SKM-1 (cell line): ENCODE measurements at regions not wholly inside any gene's neighbourhood (a gene's known extent, or its start where the extent isn't known, plus 50 kb on each side); places are given as distances from the start of the nearest gene placed in this dataset.

Experiments used
- DNase-seq: peaks from one replicate; lab custom pipeline; 2025; ENCODE audit not compliant: unreplicated experiment; lab: John Stamatoyannopoulos, UW

GRCh38 chr1:82565146-82565545 lies 764.4 kb downstream of the ADGRL2 start:
- DNase-seq, result no peak

DNA sequence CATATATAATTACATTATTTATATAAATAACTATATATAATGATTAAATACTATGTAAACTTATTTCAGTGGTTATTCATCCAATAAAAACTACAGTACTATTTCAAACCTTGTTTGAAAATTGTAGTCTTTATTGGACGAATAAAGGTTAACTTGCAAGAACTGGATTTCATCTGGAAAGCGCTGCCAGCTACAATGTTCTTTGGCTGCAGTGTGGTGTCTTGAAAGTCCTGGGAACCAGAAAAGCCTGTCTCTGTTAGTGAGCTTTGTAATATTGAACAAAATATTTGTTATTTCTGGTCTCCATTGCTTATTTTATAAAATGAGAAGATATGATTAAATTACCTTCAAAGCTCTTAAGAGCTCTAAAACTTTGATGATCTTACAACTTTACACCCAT lies 763.6 kb downstream of the ADGRL2 start:
- DNase-seq, result no peak

GRCh38 chr1:82562448-82562847 lies 761.7 kb downstream of the ADGRL2 start:
- no peak for DNase-seq

DNA sequence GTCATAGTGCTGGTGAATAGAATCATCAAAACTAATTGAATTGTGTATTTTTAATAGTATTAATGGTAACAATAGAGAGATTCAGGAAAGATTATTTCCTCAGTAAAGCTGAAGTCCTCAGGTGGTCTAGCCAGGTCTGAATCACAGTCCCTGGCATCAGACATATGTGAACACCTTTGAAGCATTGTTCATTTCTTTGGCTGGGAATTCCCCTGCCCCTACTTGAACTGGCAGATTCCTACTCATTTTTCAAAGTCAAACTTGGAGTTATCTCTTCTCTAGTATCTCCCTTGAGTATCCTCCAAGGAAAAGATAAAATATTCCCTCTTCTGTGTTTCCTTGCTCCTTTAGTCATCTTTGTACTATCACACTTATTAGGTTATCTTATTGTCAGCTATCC lies 759.8 kb downstream of the ADGRL2 start:
- no peak for DNase-seq

GRCh38 chr1:82555501-82555900 lies 754.8 kb downstream of the ADGRL2 start:
- no peak for DNase-seq

- no peak for DNase-seq
Measured at GRCh38 chr1:82549841-82550240, 749.1 kb downstream of the ADGRL2 start.

GRCh38 chr1:82542766-82543165 lies 742.0 kb downstream of the ADGRL2 start:
- DNase-seq, result no peak

- no peak for DNase-seq
Measured at GRCh38 chr1:82542141-82542540, 741.4 kb downstream of the ADGRL2 start.

DNA sequence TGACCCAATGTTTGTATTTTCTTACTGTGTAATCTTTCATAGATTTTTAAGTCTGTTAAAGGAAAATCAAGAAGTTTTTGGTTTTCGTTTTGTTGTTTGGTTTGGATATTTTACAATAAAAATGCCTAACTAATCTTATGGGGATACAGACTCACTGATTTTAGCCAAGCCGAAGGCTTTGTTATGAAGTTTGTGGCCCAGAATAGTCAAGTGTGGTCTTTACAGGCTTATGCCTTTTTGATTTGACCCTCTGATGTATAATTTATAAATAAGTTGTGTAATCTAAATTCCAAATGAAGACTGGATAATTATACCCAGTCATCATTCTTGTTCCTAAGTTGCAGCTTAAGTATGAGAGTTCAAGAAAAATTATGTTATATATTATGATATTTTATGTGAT lies 739.3 kb downstream of the ADGRL2 start:
- DNase-seq, result no peak

DNA sequence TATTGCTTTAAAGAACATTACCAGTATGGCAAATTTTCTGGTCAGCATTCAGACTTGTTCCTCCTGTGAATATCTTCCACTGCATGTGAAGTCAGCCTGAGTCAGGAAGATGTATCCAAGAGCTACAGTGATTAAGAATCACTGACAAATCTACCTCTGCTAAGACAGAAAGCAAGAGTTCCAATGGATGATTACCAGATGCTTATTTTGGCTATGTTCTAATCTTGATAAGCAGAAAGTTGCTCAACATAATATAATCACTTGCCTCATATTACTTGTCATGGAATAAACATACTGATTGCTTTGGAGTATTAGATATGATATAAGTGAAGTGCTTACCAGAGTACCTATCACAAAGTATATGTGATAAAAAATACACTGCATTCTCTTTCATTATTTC lies 738.1 kb downstream of the ADGRL2 start:
- DNase-seq, result no peak

DNA sequence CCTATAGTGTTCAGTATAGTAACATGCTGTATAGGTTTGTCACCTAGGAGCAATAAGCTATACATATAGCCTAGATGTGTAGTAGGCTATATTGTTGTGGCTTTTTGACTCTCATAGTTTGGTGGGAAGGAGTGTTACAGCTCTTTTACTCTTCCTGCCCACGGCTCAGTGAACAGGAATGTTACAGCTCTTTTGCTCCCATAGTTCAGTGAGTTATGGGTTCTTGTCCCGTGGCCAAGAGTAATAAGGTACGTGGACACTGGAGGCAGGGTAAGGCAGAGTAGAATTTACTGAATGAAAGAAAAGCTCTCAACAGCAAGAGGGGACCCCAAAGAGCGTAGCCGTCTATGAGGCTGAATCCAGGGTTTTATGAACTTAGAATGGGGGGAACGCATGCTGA lies 734.3 kb downstream of the ADGRL2 start:
- DNase-seq, result no peak

DNA sequence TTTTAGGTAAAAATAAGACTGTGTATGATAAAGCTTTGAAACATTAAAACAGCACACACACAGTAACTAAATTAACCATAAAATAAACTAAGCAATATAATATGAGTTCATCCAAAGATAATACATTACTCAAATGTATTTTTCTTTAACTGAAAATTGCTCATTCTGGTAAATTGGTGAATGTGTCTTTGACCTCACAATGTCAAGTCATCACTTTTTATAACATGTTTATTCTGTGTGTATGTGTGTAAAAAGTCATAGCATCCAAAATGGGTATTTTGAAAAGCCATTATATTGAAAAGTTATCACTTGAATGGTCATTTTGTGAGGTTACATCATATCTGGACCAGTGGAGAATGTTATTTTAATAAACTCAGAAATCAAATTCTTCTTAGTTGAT lies 724.6 kb downstream of the ADGRL2 start:
- no peak for DNase-seq

DNA sequence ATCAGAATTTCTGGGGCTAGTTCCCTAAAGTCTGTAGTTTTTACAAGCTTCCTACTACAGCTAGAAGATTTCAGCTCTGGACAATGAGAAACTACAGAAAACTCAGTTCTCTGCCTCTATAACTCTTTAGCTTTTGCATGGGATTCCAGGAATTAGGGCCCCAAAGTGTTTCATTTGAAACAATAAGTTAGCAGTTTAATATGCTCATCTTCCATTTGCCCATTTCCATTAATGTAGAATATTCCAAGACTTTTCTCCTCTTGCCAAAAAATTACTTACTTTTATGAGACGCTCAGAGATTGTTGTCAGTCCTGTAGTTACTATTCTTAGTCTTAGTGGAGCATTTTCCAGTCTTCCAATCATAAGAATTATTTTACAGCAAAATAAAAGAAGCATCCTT lies 719.9 kb downstream of the ADGRL2 start:
- no peak for DNase-seq

DNA sequence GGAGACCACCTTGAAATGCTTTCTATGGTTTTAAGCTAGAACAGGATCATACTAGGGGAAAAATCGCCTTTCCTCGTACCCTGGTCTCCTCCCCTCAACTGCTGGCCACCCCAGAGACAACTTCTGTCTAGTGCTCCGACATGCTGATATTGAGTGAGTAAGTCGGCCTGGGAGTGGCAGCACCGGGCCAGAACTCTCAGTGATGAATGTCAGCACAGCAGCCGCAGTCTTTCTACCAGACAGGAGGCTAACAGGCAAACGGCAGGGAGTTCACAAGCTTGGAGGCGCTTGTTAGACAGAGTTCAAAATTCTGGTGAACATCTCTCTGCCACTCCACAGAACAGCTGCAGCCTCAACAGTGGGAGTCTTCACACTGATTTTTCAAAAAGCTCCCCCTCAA lies 716.9 kb downstream of the ADGRL2 start:
- DNase-seq, result no peak

- DNase-seq, result peak; percentile 24
Measured at GRCh38 chr1:82515650-82516049, 714.9 kb downstream of the ADGRL2 start.

GRCh38 chr1:82511441-82511840 lies 710.7 kb downstream of the ADGRL2 start:
- DNase-seq, result no peak

GRCh38 chr1:82510431-82510830 lies 709.7 kb downstream of the ADGRL2 start:
- no peak for DNase-seq

GRCh38 chr1:82507011-82507410 lies 706.3 kb downstream of the ADGRL2 start:
- DNase-seq, result no peak

- no peak for DNase-seq
Measured at GRCh38 chr1:82503822-82504221, 703.1 kb downstream of the ADGRL2 start.

GRCh38 chr1:82499022-82499421 lies 698.3 kb downstream of the ADGRL2 start:
- no peak for DNase-seq

DNA sequence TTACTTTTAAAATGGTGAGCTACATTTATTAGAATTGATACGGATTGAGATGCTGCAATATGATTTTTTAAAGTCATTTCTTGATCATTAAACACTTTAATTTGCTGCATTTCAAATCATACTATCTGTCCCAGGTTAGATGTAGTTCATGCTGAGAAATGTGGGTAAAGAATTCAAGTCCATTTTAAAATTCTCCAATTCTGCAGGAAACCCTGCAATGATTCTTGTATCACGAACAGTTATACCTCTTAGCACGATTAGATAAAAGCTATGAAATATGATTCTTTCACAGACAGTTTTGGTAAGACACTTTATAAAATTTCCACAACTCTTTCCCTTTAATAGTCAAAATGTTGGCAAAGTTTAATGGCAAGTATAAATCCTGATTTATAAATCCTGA lies 693.4 kb downstream of the ADGRL2 start:
- no peak for DNase-seq

DNA sequence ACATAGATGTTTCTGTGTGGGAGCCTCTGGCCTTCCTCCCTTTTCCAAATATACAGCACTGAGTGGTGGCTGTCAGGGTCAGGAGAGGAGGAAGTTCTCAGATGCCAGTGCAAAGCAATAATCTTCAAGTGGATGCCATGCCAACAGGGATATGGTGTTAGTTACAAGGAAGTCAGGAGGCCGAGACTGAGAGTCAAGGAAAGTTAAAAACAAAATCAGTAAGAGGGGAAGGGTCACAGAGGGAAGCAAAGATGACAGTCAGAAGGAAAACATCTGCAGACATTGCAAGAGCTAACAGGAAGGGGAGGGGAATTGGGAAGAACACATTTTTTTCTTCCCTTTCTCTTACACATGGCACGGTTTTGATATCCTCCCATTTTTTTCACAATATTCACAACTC lies 691.4 kb downstream of the ADGRL2 start:
- DNase-seq, result no peak

DNA sequence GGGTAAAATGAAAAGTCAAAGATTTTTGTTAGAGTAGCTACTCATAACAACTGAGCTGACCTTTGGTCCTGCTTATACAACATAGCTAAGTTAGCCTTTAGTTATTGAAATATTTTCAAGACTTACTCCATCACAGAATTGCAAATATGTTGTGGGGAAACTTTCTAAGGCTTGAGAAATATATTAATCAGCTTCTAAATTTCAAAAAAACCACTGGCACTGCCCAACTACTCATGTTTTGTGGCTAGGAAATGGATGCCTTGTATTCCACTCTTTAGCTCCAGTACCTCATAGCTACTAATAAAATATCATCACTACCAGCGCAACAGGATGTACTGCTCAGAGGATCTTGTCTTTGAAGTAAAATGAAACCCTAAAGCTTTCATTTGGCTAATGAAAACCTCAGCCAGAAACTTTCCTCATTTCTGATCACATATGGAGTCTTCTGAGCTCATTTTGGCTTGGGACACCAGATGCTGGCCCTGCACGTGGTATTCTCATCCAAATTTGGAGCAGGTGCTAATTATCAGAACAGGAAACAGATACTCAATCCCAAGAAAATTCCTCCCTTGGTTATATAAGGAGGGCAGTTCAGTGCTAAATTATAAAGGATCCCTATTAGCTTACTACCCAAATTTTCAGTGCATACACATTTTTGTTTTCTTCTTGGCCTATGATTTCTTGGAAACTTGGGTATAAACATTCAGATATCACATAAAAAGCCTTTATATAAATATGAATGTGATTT lies 690.7 kb downstream of the ADGRL2 start:
- DNase-seq, result no peak
